CD4-positive, alpha-beta T cell treated with Interleukin-4 for 1 hour (primary cell): ENCODE measurements at regions not wholly inside any gene's neighbourhood (a gene's known extent, or its start where the extent isn't known, plus 50 kb on each side); places are given as distances from the start of the nearest gene placed in this dataset.
"Not testable (repeated sequence)": the region's sequence is repeated elsewhere in the genome, so short reads cannot be mapped to it uniquely, and the experiment has no call there.

ENCODE experiments used
- DNase-seq, 2 donors: peaks; one replicate each; pipeline ENCODE4 v3.0.0-alpha.2; 2020 to 2022

DNA sequence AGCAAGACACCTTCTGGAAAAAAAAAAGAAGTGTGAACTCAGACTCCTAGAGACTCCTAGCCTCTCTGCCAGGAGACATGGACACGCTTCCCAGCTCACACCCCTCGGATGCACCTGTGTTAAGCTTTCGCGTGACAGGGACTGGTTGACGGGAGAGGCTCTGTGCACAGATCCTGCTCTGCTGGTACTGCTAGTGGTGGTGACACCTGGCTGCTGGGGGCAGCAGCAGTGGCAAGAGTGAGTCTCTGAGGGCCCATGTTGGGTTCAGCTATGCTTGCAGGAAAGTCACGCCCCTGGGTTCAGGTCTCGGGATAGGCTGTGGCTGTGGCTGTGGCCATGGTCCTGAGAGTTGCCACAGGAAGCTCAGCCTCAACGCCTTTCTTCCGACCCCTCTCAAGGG, 81.1 kb downstream of the XRCC2 start:
- DNase-seq = no peak

DNA sequence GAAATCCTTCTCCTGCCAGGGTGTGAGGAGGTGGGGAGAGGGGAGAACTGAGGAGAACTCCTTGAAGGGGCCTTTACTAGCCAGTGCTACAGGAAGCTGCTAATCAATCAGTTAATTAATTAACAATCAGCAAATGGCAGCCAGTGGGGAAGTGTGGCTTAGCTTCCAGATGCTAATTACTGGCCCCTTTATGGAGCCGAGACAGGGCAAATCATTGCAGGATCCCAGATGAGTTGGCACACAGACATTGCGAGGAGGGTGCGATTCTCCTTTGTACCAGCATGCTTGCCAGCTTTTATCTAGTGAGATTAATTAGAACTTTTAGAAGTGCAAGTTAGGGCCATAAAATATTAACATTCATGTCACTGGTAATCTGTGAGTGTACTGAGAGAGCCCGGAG, 84.0 kb downstream of the XRCC2 start:
- no peak for DNase-seq

DNA sequence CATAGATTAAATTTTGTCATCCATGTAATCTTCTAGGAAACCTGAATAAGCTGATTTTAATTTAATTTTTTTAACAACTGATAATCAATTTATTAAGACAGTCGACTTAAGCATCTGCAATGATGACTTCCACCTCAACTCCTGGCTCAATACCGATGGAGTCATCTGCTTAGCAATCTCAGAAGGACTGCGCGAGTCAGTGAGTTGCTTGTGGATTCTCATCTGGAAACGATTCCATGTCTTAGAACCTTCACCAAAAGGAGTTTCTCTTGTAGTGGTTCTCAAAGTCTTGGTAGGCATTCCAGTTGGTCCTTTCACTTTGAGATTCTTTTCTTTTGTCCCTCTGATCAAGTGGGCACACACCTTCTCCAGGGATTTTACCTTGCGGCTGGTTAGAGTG, 85.5 kb downstream of the XRCC2 start:
- DNase-seq = no peak

DNA sequence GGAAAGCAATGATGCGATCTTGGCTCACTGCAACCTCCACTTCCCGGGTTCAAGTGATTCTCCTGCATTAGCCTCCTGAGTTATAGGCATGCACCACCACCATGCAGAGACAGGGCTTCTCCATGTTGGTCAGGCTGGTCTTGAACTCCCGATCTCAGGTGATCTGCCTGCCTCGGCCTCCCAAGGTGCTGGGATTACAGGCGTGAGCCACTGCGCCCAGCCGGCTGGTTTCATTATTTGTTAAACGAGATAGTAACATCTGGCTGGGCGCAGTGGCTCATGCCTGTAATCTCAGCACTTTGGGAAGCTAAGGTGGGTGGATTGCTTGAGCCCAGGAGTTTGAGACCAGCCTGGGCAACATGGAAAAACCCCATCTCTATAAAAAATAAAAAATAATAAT, 86.1 kb downstream of the XRCC2 start:
- DNase-seq = not testable (repeated sequence)

DNA sequence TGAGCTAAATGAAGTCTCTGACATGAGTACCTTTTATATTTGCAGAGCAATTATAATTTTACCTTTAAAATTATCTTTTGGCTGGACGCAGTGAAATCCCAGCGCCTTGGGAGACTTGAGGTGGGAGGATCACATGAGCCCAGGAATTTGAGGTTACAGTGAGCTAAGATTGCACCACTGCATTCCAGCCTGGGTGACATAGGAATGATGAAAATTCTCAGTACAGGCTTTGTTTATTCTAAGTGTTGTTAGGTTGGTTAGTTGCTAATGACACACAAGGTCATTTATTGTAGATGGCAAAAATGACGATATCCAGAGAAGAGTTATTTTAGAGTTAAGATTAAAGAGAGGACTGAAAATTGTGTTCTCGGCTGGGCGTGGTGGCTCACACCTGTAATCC, 87.6 kb downstream of the XRCC2 start:
- no peak for DNase-seq

DNA sequence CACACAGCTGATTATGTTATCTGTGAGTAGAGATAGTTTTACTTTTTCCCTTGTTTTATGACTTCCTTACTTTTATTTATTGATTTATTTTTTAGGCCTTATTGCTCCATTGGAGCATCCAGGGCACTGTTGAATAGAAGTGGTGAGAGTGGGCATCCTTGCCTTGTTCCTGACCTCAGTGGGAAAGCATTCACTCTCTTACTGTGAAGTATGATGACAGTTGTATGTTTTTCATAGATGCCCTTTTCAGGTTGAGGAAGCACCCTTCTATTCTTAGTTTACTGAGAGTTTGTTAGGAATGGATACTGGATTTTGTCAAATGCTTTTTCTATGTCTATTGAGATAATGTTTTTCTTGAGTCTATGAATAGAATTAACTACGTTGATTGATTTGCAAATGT, 88.6 kb downstream of the XRCC2 start:
- no peak for DNase-seq

DNA sequence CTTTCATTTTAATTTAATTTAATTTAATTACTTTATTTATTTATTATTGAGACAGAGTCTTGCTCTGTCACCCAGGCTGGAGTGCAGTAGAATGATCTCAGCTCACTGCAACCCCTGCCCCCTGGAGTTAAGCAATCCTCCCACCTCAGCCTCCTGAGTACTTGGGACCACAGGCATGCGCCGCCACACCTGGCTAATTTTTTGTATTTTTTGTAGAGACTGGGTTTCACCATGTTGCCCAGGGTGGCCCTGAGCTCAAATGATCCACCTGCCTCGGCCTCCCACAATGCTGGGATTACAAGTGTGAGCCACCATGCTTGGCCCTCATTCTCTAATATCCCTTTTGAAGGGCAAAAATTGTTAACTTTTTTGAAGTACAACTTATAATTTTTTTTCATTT, 92.9 kb downstream of the XRCC2 start:
- no peak for DNase-seq

DNA sequence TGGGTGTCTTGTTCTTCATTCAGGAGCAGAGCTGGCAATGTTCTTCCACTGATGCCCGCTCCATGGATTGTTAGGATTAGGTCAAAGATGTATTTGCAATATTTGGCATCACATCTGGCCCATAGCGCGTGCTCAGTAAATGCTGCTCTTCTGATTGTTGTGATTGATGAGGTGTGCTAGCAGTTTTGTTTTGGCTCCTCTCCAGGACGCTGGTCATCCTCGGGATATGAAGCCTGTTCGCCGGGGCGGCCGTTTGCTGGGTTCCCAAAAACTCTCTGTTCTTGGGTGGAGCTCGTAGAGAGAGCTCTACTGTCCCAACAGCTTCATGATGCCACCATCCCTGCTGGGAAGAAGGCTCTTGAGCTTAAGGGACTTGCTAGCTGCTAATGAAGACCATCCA, 96.9 kb downstream of the XRCC2 start:
- no peak for DNase-seq

DNA sequence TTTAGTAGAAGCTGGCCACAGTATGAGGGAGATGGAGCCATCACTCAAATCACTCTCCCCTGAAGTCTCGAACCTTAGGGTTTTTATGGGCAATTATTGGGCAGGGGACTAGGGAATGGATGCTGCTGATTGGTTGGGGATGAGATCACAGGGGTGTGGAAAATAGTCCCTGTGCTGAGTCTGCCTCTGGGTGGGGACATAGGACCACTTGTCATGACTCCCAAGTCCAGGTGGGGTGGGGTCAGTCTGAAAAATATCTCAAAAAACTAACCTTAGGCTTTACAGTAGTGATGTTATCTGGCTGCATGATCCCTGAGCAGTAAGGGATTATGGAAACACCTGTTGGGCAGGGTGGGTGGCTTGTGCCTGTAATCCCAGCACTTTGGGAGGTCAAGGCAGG, 98.6 kb downstream of the XRCC2 start:
- DNase-seq = no peak

DNA sequence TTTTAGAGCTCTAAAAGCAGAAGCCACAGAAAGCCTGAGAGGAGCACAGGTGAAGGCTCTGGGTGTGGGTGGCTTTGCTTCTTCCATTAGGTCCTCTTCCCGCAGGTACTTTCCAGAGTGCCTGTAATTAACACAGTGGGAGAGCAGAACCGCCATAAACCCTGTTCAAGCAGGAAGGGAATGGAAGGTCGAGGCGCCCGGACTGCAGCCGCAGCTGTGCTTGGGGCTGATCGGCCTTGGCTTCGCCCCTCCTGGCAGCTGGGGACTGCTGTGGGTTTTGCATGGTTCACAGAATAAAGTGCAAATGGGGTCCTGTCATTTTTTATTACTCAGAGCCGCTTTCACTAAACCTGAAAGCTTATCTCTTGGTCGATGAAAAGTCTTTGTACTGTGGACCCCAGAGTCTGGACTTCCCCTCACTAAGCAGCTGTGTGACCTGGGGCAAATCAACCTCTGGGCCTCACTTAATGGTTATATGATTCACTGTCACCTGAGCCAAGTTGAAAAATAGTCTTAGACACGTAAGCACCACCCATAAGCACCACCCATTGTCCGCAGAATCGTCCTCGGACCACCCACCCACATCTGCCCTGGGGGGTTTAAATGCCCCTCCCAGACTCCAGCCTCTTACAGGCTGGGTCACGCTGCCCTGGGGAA, 100.9 kb downstream of the XRCC2 start:
- no peak for DNase-seq

DNA sequence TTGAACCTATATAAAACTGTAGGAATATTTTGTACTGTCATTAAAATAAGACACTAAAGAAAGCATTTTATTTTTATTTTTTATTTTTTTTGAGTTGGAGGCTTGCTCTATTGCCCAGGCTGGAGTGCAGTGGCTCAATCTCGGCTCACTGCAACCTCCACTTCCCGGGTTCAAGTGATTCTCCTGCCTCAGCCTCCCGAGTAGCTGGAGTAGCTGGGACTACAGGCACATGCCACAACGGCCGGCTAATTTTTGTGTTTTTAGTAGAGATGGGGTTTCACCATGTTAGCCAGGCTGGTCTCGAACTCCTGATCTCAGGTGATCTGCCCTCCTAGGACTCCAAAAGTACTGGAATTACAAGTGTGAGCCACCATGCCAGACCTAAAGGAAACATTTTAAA, 102.8 kb downstream of the XRCC2 start:
- not testable (repeated sequence) for DNase-seq

DNA sequence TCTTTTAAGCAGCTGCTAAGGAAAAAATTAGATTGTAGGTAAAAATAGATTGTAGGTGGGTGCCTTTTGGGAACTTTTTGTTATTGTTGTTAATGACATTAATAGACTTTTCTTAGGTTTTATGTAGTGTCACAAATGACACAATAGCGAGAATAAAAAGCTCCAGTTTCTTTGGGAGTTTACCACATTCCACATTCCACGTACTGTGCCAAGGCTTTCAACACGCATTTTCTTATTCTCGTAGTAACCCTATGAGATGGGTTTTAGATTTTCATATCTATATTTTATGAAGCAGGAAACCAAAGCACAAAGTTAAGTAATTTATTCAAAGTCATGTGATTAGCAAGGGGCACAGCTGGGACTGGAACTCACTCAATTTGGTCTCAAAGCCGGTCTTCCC, 103.8 kb downstream of the XRCC2 start:
- DNase-seq = no peak

DNA sequence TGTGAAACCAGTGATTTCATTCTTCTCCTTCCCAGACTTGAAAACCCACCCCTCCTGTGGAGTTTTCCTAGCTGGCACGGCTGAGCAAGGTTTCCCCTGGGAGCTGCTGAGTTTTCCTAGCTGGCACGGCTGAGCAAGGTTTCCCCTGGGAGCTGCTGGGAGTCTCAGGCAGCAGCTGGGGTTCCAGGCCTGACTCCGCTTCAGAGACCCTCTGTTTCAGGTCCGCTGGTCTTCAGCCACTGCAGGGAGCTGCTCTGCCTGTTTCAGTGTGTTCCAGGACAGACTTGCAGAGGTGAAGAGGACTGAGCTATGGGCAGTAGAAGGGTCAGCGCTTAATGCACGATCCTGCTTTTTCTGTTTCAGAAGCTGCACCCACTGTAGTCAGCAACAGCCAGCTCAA, 104.9 kb downstream of the XRCC2 start:
- no peak for DNase-seq

DNA sequence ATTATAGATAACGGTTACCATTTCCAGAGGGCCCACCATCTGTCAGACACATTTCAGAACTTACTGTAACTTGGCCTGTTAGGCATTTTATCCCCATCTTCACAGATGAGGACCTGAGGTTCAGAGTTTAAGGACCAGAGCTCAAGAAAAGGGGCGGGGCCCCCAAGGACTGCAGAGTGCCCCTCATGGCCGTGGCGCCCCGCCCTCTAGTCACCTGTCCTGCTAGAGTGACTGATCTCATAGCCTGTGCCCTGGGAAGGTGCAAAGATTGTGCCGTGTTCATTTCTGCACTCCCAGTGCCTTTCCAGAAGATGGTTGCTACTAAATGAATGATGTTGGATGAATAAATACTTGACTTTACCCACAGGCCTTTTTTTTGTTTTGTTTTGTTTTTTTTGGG, 107.0 kb downstream of the XRCC2 start:
- DNase-seq = no peak

DNA sequence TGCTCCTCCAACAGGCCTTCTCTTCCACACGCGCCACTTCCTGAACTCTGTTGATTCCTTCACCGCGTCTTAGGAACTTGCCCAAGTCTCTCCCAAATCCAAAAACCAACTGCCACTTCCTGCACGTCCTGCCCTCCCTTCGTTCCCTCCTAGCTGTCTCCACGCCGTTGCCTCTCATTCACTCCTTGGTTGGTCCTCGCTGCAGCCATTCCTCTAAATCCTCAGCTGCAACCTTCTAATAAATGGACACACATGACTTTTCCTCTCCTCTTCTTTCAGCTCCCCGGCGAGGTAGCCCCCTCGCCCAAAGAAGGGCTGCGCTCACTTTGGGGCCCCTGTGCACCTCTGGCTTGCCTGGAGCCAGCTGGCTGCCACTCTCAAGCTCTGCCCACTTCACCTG, 110.2 kb downstream of the XRCC2 start:
- no peak for DNase-seq

DNA sequence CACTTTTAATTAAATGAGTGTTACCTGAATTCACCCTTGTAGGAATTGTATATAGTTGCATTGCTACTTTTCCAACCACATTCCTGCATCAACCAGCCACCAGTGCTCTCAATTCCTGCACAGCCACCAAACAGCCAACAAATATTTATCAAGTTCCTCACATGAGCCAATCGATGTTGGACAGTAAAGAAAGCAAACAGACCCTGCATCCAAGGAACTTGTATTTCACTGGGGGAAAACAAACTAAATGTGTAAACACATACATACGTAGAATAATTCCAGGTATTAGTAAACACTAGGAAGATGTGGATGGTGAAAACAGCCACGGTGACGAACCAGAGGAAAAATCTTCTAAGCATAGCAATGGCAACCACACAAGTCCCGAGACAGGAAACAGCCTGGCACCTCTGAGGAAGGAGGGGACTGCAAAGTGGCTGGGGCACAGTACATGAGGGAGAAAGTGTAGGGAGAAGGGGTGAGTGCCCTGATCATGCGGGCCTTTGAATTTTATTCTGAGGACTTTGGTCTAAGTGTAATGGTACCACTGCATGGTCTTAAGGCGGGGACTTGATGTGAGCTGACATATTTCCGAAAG, 111.2 kb downstream of the XRCC2 start:
- no peak for DNase-seq

DNA sequence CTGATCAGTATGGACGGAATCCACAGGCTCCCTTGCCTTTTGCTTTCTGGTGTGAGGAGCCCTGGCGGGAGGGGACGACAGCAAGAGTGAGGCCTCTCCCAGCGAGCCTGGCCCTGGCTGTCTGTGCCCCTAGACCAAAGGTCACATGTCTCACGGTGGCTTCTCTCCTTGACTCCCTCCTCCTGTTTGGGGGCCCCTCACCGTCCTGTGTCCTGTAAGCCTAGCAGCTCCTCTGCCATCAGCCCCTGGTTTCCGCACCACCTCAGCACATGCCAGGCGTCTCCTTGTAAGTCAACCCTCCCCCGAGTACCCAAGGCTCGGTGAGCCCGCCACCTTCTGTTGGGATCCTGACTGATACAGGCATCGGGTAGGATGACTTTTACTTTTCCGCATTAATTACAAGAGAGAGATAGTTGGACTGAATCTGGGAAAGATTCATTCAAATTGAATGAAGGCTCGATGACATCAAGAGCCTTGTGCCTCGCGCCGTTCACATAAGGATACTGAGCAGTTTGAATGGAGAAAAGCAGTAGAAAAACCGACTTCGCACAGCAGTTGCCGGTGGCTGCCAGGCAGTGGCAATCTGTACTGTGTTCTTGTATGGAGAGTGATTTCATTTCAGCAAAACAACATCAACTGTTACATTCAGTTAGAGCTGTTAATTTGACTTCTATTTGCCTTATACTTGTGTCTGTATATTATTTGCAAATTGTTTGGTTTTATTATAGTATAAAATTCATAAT, 119.8 kb downstream of the XRCC2 start:
- DNase-seq = no peak

DNA sequence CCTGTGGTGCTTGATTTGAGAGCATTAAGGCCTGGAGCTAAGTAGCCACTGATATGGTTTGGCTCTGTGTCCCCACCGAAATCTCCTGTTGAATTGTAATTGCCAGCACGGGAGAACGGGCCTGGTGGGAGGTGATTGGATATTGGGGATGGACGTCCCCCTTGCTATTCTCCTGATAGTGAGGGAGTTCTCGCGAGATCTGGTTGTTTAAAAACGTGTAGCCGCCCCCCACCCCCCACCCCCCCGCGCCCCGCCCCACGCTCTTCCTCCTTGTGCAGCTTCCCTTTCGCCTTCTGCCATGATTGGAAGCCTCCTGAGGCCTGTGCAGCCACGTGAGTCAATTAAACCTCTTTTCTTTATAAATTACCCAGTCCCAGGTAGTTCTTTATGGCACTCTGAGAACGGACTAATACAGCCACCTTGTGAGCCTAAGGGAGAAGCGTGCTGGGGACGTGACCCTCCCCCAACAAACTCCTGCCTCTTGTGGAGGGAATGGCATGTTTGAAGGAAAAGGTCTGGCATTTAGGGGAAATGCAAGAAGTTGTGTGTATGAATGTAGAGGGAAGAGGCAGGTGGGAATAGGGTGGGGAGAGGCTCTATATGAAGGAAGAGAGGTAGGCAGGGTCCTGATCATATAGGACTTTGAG, 118.0 kb upstream of the KMT2C start:
- DNase-seq = no peak

DNA sequence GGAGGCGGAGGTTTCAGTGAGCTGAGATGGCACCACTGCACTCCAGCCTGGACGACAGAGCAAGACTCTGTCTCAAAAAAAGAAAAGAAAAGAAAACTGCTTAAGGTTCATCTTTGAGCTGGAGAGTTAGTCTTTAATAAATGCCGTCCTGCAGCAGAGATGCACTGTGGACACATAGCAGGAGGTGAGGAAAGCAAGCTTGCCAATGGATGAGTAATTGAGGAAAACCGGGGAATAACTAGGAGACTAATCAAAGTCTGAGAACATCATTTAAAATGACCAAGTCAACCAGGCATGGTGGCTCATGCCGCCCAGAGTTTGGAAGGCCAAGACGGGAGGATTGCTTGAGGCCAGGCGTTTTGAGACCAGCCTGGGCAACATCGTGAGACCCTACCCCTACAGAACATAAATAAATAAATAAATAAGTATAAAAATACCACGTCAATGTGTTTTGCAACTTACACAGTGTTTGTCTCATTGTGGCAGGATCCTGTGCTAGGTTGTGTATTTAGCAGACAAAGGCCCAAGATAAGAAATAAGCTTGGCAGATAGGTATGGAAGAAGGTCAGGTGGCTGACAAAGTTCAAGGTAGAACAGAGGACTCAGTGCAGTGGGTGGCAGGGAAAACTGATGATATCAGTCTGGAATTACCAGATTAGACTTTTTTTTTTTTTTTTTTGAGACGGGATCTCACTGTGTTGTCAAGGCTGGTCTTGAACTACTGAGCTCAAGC, 115.7 kb upstream of the KMT2C start:
- DNase-seq = no peak

DNA sequence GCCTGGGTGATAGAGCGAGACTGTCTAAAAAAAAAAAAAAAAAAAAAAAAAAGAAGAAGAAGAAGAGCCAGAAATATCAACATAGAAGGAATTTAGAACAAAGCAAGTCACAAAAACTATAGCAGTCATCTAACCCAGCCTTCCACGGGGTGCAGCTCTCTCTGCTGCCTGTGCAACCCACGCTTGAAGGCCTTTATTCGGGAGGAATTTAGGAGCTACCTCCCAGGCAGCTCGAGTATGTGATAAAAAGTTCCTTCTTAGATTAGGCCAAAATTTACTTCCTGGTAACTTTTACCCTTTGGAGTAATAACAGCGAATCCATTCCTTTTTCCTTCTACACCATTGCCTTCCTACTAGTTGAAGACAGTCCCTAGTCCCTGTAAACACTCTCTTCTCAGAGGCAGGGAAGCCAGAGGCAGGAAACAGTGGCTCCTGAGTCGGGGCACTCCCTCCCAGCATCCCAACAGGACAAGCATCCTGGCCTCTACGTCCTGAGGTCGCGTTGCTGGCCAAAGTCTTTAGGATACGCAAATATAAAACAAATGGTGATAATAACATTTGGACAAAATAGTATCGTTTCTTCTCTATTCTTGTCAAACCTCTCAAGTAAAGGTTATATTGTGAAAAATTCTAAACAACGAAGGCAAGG, 109.3 kb upstream of the KMT2C start:
- DNase-seq = no peak

DNA sequence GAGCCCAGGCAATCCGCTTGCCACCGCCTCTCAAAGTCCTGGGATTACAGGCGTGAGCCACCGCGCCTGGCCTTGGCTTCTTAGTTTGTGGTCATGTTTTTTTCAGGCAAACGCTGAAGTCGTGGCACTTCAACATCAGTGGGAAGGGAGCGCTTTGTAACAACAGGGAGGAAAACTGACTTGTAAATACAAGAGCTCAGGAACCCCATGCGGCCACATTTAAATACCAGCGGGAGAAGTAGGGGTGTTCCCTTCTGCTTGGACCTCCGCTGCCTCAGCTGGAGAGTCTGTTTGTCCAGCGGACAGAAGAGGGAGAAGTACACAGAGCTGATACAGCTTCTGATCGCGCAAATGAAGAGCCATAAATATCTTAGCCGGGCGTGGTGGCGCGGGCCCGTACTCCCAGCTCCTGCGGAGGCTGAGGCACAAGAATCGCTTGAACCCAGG, 108.7 kb upstream of the KMT2C start:
- DNase-seq = no peak

DNA sequence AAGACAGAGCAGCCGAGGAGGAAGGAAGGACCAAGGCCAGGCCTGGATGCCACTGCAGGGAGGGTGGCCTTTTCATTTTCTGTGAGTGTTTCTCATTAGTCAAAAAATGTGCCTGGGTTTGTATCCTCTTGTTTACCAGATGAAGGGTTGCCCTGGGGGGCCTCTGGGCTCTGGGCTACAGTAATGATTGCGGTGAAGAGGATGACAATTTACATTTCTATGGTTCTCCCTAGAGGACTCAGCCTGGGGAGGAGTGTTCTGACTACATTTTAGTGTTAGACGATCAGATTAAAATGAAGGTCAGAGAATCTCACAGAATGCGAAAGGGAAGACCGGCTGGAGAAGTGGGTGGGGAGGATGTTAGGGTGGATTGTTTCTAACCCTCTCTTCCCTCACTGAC, 108.0 kb upstream of the KMT2C start:
- DNase-seq = no peak

DNA sequence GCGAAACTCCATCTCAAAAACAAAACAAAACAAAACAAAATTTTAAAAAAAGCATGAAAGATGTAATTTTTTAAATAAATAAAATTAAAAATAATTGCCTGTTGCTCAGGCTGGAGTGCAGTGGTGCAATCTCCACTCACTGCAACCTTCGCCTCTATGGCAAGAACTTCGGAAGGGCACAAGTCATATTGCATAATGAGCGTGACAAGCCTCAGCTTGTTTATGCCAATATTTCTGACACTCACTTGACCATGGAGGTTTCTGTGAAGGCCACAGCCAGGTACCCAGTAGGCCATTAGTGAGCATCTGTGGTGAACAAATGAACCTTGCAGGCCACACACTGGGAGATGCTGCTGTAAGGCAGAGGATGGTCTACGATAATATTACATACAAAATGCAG, 106.1 kb upstream of the KMT2C start:
- DNase-seq = no peak
